ENCODE measurements at regions not wholly inside any gene's neighbourhood (a gene's known extent, or its start where the extent isn't known, plus 50 kb on each side); places are given as distances from the start of the nearest gene placed in this dataset.

DNA sequence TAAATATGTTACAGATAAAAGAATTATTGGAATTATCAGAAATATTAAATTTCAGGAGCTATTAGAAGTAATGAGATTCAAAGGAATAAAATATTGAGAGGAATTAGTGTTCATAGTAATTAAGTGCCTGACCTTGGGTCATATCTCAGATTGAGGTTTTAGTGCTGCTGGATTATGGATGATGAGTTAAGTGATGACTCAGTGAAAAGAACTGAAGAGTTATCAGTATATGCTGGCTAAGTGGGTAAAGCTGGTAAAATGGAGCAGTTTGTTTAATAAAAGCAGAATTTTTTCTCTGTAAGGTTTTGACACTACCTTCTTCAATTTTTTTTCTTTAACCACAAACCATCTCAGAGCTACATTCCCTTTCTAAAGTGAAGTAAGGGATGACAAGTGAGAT is 206.7 kb downstream of the MANEA start:
- TF ChIP-seq EZH2 (IDR thresholded peaks at IDR 0.05; ENCODE audit: insufficient read depth, poor library complexity, severe bottlenecking), result no peak
- TF ChIP-seq EZH2phosphoT487 (IDR thresholded peaks at IDR 0.05; ENCODE audit: insufficient read depth, low read depth), result no peak
